A673 (cell line): ENCODE measurements at regions not wholly inside any gene's neighbourhood (a gene's known extent, or its start where the extent isn't known, plus 50 kb on each side); places are given as distances from the start of the nearest gene placed in this dataset. TPM values are rescaled to one million over a fixed set of nuclear protein-coding genes. Genes with fewer than 3 reads are reported as not detected.

Source experiments
- BruUV-seq: library from RNA; stranded (reverse); fragments of 400-500 nt; replicated peaks from 2 replicates; lab custom pipeline; 2021; lab: Mats Ljungman, UMichigan
- CTCF ChIA-PET: fragments of 300-600 bp; sonication (Branson Sonifier 250); formaldehyde crosslinking; loops from one replicate; lab custom pipeline; 2022; ENCODE audit warnings: antibody characterized with exemption; lab: Charles Lee
- POLR2A ChIA-PET: fragments of 300-600 bp; sonication (Branson Sonifier 250); formaldehyde crosslinking; loops from one replicate; lab custom pipeline; 2022; ENCODE audit warnings: antibody characterized with exemption; ENCODE audit not compliant: low non-redundant PET; lab: Charles Lee
- DNase-seq: peaks from one replicate; pipeline ENCODE4 v3.0.0-alpha.2; 2015; ENCODE audit warnings: low spot score
- H3K27ac ChIP-seq: fragments of 200-600 bp; sonication (generic); 2 replicates; pipeline ENCODE4 v1.5.1; 2016; ENCODE audit warnings: mixed run types, low read depth, mild to moderate bottlenecking, mixed read lengths, antibody characterized with exemption, low read length; ENCODE audit not compliant: poor library complexity, severe bottlenecking
- H3K27me3 ChIP-seq: fragments of 200-600 bp; sonication (generic); replicated peaks from 2 replicates; pipeline ENCODE4 v1.6.1; 2017; ENCODE audit warnings: mixed run types, low read depth, mild to moderate bottlenecking, mixed read lengths, antibody characterized with exemption, low read length; ENCODE audit not compliant: insufficient read depth, poor library complexity
- H3K36me3 ChIP-seq: fragments of 200-600 bp; sonication (generic); 2 replicates; pipeline ENCODE4 v1.6.1; 2016; ENCODE audit warnings: mixed run types, mild to moderate bottlenecking, mixed read lengths, antibody characterized with exemption, low read length; ENCODE audit not compliant: insufficient read depth, poor library complexity, severe bottlenecking
- H3K4me1 ChIP-seq: fragments of 200-600 bp; sonication (generic); 2 replicates; pipeline ENCODE4 v1.6.1; 2017; ENCODE audit warnings: mixed run types, mild to moderate bottlenecking, mixed read lengths, antibody characterized with exemption, low read length; ENCODE audit not compliant: insufficient read depth, poor library complexity, severe bottlenecking
- H3K4me3 ChIP-seq: fragments of 200-600 bp; sonication (generic); 2 replicates; pipeline ENCODE4 v1.5.1; 2016; ENCODE audit warnings: low read depth, mixed run types, mild to moderate bottlenecking, mixed read lengths, low read length; ENCODE audit not compliant: poor library complexity, severe bottlenecking
- H3K9me3 ChIP-seq: fragments of 200-600 bp; sonication (generic); 2 replicates; pipeline ENCODE4 v1.6.1; 2016; ENCODE audit warnings: mixed run types, low read depth, mild to moderate bottlenecking, mixed read lengths, antibody characterized with exemption, low read length; ENCODE audit not compliant: poor library complexity, severe bottlenecking
- CTCF ChIP-seq: fragments of 300-800, 200-600 bp; sonication (generic); conservative IDR thresholded peaks from 2 replicates; pipeline ENCODE4 v1.5.1; 2017; ENCODE audit warnings: low read depth, mild to moderate bottlenecking, antibody characterized with exemption, low read length, moderate library complexity, mixed read lengths
- EZH2 ChIP-seq: fragments of 200-600 bp; sonication (generic); IDR thresholded peaks from 2 replicates; pipeline ENCODE4 v1.6.1; 2017; ENCODE audit warnings: borderline replicate concordance, low read depth, mild to moderate bottlenecking, mixed read lengths, antibody characterized with exemption, low read length; ENCODE audit not compliant: poor library complexity, severe bottlenecking
- intact Hi-C: fragments of 100-400 bp; cut with micrococcal nuclease; formaldehyde crosslinking; loops from one replicate; pipeline ENCODE4 v1.10.0; 2022; ENCODE audit not compliant: unreplicated experiment
- microRNA-seq: library from miRNA; unstranded; fragments of <30 nt; microRNA quantifications from one replicate; pipeline ENCODE4 v1.2.0, GENCODE V29; 2021

GRCh38 chr2:6793371-6793770 lies 72.3 kb downstream of the CMPK2 start:
- ChIA-PET CTCF (interaction anchor here (0.5 kb wide), 1 partner anchor 125 kb away, joined by 8 read pairs; no protein-coding TSS in a partner anchor), POLR2A (no interaction called here)
- TF ChIP-seq CTCF (no peak), EZH2 (no peak)
- no TSS peak for BruUV-seq
- Histone ChIP-seq H3K9me3 (no peaks in the 10 kb centered on the region), H3K4me1 (no peaks in the 10 kb centered on the region), H3K27ac (no peak overlapping the region), H3K36me3 (no peaks in the 10 kb centered on the region), H3K27me3 (no peaks in the 10 kb centered on the region), H3K4me3 (no peak overlapping the region)
- DNase-seq = no peak
- intact Hi-C loops = no loop called here

- ChIA-PET POLR2A (no interaction called here), CTCF (interaction anchor here (0.5 kb wide), 1 partner anchor 125 kb away, joined by 8 read pairs; no protein-coding TSS in a partner anchor)
- TF ChIP-seq EZH2 (no peak), CTCF (no peak)
- Histone ChIP-seq H3K36me3 (no peaks in the 10 kb centered on the region), H3K27me3 (no peaks in the 10 kb centered on the region), H3K4me3 (no peak overlapping the region), H3K9me3 (no peaks in the 10 kb centered on the region), H3K27ac (no peak overlapping the region), H3K4me1 (no peaks in the 10 kb centered on the region)
- intact Hi-C loops = no loop called here
- BruUV-seq = no TSS peak
- DNase-seq = no peak
Measured at GRCh38 chr2:6793913-6794312, 71.8 kb downstream of the CMPK2 start.

- TF ChIP-seq CTCF (no peak), EZH2 (no peak)
- POLR2A ChIA-PET = no interaction called here
- BruUV-seq = no TSS peak
- Histone ChIP-seq H3K9me3 (no peaks in the 10 kb centered on the region), H3K27me3 (no peaks in the 10 kb centered on the region), H3K27ac (no peak overlapping the region), H3K4me1 (no peaks in the 10 kb centered on the region), H3K36me3 (no peaks in the 10 kb centered on the region), H3K4me3 (no peak overlapping the region)
- intact Hi-C loops = no loop called here
- CTCF ChIA-PET = no interaction called here
- DNase-seq = no peak
Measured at GRCh38 chr2:6794448-6794847, 71.3 kb downstream of the CMPK2 start.

Small RNA genes lying in the stretch of these regions (microRNA-seq; reads per million reads assigned to microRNA genes)
- gene MIR7158 (not detected), gene MIR7515 (not detected)
